MCF 10A (cell line): ENCODE measurements at regions not wholly inside any gene's neighbourhood (a gene's known extent, or its start where the extent isn't known, plus 50 kb on each side); places are given as distances from the start of the nearest gene placed in this dataset.

Source experiments
- BruUV-seq: library from RNA; stranded (reverse); fragments of 400-500 nt; replicated peaks from 2 replicates; lab custom pipeline; 2021; lab: Mats Ljungman, UMichigan
- CTCF ChIA-PET: fragments of 300-600 bp; sonication (Branson Sonifier 250); formaldehyde crosslinking; extraction: SDS; loops from one replicate; lab custom pipeline; 2021; ENCODE audit warnings: antibody characterized with exemption, inconsistent platforms; lab: Yijun Ruan, JAX
- POLR2A ChIA-PET: fragments of 300-600, 350-650 bp; sonication (Branson Sonifier 250); formaldehyde crosslinking; extraction: SDS; loops from one replicate; lab custom pipeline; 2020; ENCODE audit warnings: antibody characterized with exemption, inconsistent platforms; lab: Yijun Ruan, JAX
- DNase-seq: peaks from one replicate; pipeline ENCODE4 v3.0.0-alpha.2; 2018; ENCODE audit not compliant: unreplicated experiment
- H3K27ac Mint-ChIP-seq: one replicate; pipeline ENCODE4 v1.8.0; 2022; ENCODE audit warnings: mild to moderate bottlenecking, low read depth, mixed read lengths; ENCODE audit not compliant: unreplicated experiment
- H3K27me3 Mint-ChIP-seq: one replicate; pipeline ENCODE4 v1.8.0; 2022; ENCODE audit warnings: mixed read lengths; ENCODE audit not compliant: insufficient read depth, unreplicated experiment
- H3K36me3 Mint-ChIP-seq: one replicate; pipeline ENCODE4 v1.8.0; 2022; ENCODE audit warnings: mild to moderate bottlenecking, moderate library complexity, mixed read lengths; ENCODE audit not compliant: insufficient read depth, unreplicated experiment
- H3K4me1 Mint-ChIP-seq: one replicate; pipeline ENCODE4 v1.8.0; 2022; ENCODE audit warnings: mixed read lengths; ENCODE audit not compliant: insufficient read depth, unreplicated experiment
- H3K4me3 Mint-ChIP-seq: one replicate; pipeline ENCODE4 v1.8.0; 2022; ENCODE audit warnings: mild to moderate bottlenecking, moderate library complexity, mixed read lengths; ENCODE audit not compliant: unreplicated experiment
- H3K9me3 Mint-ChIP-seq: one replicate; pipeline ENCODE4 v1.8.0; 2022; ENCODE audit warnings: mixed read lengths; ENCODE audit not compliant: unreplicated experiment
- intact Hi-C: fragments of 100-400 bp; cut with micrococcal nuclease; formaldehyde crosslinking; loops from 2 replicates; pipeline ENCODE4 v1.14.1; 2022
- TF ChIP-seq, protein P1 (sequence below): fragments of 200-600 bp; IDR thresholded peaks from one replicate; pipeline ENCODE4 v1.8.0; 2022; ENCODE audit warnings: antibody characterized with exemption, mild to moderate bottlenecking; ENCODE audit not compliant: unreplicated experiment

GRCh38 chr3:132804498-132804897 lies 82.3 kb upstream of the NPHP3 start:
- Mint-ChIP-seq H3K4me1 (peaks cover 6% of the 10 kb centered on the region), H3K9me3 (no peaks in the 10 kb centered on the region), H3K27ac (no peak overlapping the region), H3K36me3 (no peaks in the 10 kb centered on the region), H3K4me3 (no peak overlapping the region), H3K27me3 (no peaks in the 10 kb centered on the region)
- TF ChIP-seq, protein P1, sequence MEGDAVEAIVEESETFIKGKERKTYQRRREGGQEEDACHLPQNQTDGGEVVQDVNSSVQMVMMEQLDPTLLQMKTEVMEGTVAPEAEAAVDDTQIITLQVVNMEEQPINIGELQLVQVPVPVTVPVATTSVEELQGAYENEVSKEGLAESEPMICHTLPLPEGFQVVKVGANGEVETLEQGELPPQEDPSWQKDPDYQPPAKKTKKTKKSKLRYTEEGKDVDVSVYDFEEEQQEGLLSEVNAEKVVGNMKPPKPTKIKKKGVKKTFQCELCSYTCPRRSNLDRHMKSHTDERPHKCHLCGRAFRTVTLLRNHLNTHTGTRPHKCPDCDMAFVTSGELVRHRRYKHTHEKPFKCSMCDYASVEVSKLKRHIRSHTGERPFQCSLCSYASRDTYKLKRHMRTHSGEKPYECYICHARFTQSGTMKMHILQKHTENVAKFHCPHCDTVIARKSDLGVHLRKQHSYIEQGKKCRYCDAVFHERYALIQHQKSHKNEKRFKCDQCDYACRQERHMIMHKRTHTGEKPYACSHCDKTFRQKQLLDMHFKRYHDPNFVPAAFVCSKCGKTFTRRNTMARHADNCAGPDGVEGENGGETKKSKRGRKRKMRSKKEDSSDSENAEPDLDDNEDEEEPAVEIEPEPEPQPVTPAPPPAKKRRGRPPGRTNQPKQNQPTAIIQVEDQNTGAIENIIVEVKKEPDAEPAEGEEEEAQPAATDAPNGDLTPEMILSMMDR, result no peak
- intact Hi-C loops, result no loop called here
- BruUV-seq, result no TSS peak
- no peak for DNase-seq
- ChIA-PET CTCF (interaction anchor here (0.6 kb wide), 1 partner anchor 35 kb away, joined by 4 read pairs; no protein-coding TSS in a partner anchor), POLR2A (no interaction called here)

- Mint-ChIP-seq H3K36me3 (no peaks in the 10 kb centered on the region), H3K9me3 (no peaks in the 10 kb centered on the region), H3K4me1 (peaks cover 6% of the 10 kb centered on the region), H3K27me3 (no peaks in the 10 kb centered on the region), H3K4me3 (no peak overlapping the region), H3K27ac (no peak overlapping the region)
- ChIA-PET CTCF (interaction anchor here (0.6 kb wide), 1 partner anchor 979 kb away, joined by 3 read pairs; no protein-coding TSS in a partner anchor), POLR2A (no interaction called here)
- intact Hi-C loops, result no loop called here
- no TSS peak for BruUV-seq
- TF ChIP-seq, protein P1, result no peak
- no peak for DNase-seq
Measured at GRCh38 chr3:132803889-132804288, 81.7 kb upstream of the NPHP3 start.

GRCh38 chr3:132800958-132801357 lies 78.7 kb upstream of the NPHP3 start:
- Mint-ChIP-seq H3K36me3 (no peaks in the 10 kb centered on the region), H3K4me1 (peaks cover 6% of the 10 kb centered on the region), H3K27ac (no peak overlapping the region), H3K9me3 (no peaks in the 10 kb centered on the region), H3K4me3 (no peak overlapping the region), H3K27me3 (no peaks in the 10 kb centered on the region)
- POLR2A ChIA-PET, result no interaction called here
- CTCF ChIA-PET, result interaction anchor here (0.9 to 1.3 kb wide), 2 partner anchors 12 to 558 kb away, joined by 4 read pairs; no protein-coding TSS in a partner anchor
- intact Hi-C loops, result no loop called here
- no TSS peak for BruUV-seq
- no peak for DNase-seq
- TF ChIP-seq, protein P1, result no peak

- Mint-ChIP-seq H3K27me3 (no peaks in the 10 kb centered on the region), H3K9me3 (peaks cover 6% of the 10 kb centered on the region), H3K4me1 (peaks cover 13% of the 10 kb centered on the region), H3K36me3 (no peaks in the 10 kb centered on the region), H3K4me3 (no peak overlapping the region), H3K27ac (no peak overlapping the region)
- ChIA-PET POLR2A (no interaction called here), CTCF (interaction anchor here (0.7 kb wide), 2 partner anchors 866 to 1107 kb away, joined by 3 read pairs; no protein-coding TSS in a partner anchor)
- BruUV-seq, result no TSS peak
- TF ChIP-seq, protein P1, result no peak
- intact Hi-C loops, result no loop called here
- DNase-seq, result no peak
Measured at GRCh38 chr3:132790806-132791205, 68.6 kb upstream of the NPHP3 start.
